Epithelial cell of proximal tubule (primary cell): ENCODE measurements at regions not wholly inside any gene's neighbourhood (a gene's known extent, or its start where the extent isn't known, plus 50 kb on each side); places are given as distances from the start of the nearest gene placed in this dataset.

ENCODE experiments used
- DNase-seq: peaks from one replicate; pipeline ENCODE4 v3.0.0-alpha.2; 2011; ENCODE audit warnings: low read depth
- H3K4me3 ChIP-seq: 2 replicates; pipeline ENCODE4 v1.5.1; 2011; ENCODE audit warnings: low read depth, mild to moderate bottlenecking, low read length
- CTCF ChIP-seq: conservative IDR thresholded peaks from 2 replicates; pipeline ENCODE4 v1.5.1; 2012; ENCODE audit warnings: low read depth, mild to moderate bottlenecking, low read length

- no peak for TF ChIP-seq CTCF
- DNase-seq: no peak
- no peak overlapping the region for H3K4me3 ChIP-seq
These were observed 189.6 kb downstream of the PARM1 start for GRCh38 chr4:75122424-75123014.

GRCh38 chr4:75118739-75119138, 185.8 kb downstream of the PARM1 start:
- no peak for DNase-seq
- no peak for TF ChIP-seq CTCF
- H3K4me3 ChIP-seq: no peak overlapping the region

GRCh38 chr4:75110061-75110460, 177.1 kb downstream of the PARM1 start:
- no peak for DNase-seq
- no peak overlapping the region for H3K4me3 ChIP-seq
- TF ChIP-seq CTCF: no peak

- no peak for TF ChIP-seq CTCF
- DNase-seq: no peak
- H3K4me3 ChIP-seq: no peak overlapping the region
These were observed 175.1 kb downstream of the PARM1 start for GRCh38 chr4:75107755-75108612.

- H3K4me3 ChIP-seq: no peak overlapping the region
- no peak for TF ChIP-seq CTCF
- DNase-seq: no peak
These were observed 169.8 kb downstream of the PARM1 start for GRCh38 chr4:75102787-75103085.

GRCh38 chr4:75101906-75102786, 169.2 kb downstream of the PARM1 start:
- DNase-seq: no peak
- no peak for TF ChIP-seq CTCF
- no peak overlapping the region for H3K4me3 ChIP-seq
